Glomerular visceral epithelial cell (primary cell): ENCODE measurements at regions not wholly inside any gene's neighbourhood (a gene's known extent, or its start where the extent isn't known, plus 50 kb on each side); places are given as distances from the start of the nearest gene placed in this dataset.

Experiments
- DNase-seq: peaks from one replicate; pipeline ENCODE4 v3.0.0-alpha.2; 2016; ENCODE audit errors: extremely low spot score

DNA sequence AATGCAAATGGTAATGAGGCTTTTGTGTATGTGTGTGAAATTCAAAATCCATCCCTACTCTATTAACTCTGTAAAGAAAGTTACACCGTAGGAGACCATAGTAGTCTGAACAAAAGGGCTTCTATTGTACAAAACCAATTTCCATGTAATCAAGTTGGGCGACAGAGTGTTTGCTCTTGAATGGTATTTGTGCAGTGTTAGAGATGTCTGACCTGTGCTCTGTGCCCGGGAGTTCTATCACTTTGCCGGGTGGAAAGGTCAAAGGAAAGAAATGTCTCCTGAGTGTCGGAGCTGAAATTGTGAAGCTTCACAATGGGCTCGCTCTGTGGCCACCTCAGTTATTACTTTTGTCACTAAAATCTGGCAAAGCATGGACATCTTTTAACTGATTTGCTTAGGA, 312.0 kb downstream of the SAMD5 start:
- DNase-seq: no peak

DNA sequence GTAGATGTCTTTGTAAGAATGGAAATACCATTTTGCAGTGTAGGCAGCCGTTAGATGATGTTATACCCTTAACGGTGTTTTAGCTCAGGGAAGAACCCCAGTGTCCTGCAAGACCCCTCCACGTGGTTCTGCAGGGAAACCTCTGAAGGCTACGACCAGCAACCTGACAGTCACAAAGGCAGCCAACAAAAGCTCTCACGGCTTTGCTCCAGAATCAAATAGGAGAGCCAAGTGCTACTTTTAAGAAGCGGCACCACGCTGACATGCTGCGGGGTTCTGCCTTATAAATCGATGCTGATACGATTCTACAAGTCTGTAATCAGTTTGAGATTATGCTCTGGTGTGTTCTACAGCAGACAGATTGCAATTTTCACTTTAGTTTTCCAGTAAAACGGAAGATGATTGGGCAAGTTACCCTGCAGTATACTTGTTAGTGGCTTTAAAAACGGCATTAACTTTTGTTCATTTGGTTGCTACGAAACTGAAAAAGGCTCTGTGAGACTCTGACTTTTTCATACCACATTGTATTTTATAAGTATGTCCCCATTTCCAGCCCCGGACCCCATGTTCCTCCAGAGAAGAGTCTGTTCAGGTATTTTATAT, 312.9 kb downstream of the SAMD5 start:
- DNase-seq: no peak

DNA sequence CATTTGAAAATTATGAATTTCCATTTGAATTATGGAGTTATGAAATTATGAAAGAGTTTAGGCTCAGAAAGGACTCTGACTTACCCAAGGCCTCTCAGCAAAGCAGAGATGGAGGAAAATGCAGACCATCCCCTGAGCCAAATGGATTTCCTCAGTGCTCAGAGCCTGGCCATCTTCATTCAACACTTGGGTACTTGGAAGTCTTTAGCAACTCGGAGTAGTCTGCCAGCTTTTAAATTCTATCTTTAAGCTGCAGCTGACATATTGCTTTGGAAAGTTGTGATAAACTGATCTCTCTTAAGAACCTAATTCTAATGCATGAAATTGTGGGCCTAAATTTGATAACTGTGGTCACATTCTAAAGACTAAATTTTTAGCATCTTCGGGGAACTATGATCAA, 315.4 kb downstream of the SAMD5 start:
- no peak for DNase-seq

DNA sequence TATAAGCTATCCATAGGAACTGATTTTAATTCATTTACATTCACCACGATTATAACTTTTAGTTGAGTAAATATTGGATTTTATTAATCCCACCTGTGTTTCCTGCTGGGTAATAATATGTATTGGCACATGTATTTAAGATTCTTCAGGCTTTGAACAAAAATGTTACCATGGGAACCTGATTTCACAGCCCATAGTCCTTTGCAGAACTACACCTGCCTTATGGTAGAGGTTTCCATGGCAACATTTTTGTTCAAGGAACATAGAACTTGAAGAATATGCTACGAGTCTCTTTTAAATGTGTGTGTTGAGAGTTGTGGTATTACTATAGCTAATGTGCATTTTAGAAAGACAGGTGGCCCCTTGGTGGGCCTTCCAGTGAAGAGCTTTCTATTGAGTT, 317.4 kb downstream of the SAMD5 start:
- DNase-seq: no peak

DNA sequence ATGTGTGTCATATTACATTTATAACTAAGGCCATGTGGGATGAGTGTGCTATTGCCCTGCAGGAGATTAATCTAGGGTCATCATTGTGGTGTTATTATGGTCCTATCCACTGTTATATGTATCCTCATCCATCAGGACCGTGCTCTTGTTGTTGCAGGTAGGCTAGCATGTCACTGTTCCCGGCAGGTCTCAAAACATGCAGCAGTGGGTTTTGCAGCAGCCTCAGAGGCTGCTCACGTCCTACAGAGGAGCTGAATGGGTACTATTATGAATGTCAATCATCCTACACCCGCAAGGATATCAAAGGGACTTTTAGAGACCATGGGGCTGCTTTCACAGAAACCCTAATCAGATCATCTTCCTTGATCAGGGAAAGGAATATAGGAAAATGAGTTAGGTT, 318.2 kb downstream of the SAMD5 start:
- DNase-seq: no peak

DNA sequence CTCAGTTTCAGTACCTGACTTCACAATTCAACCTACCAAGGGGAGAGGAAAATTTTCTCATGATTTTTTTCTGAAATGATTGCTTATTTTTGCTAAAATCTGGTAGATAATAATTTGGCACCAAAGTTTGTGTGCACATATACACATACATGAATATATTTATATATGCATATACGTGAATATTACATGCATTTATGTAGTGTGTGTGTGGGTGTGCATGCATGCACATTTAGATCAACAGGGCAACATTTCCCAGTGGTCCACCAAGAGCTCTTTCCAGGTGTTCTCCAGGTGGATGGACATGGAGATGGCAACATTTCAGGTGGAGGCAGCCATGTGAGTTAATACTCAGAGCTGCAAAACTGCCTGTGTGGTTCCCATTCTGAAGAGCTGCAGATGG, 320.9 kb downstream of the SAMD5 start:
- no peak for DNase-seq

DNA sequence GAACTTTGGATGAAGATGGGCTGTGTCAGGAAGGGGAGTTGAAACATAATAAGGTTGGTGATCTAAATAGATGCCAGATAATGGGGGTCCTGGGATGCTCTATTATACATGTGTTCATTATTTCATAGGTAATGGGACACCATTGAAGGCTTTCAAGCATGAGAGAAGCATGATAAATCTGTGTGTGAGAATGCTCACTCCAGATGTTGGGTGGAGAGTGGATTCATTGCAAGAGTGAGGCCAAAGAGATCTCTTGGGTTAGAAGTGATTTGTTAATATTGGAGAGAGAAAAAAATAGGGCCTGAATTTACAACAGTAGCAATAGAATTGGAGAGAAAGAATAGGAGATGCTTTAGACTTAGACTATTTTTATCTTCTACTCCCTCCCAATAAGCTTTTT, 321.3 kb downstream of the SAMD5 start:
- DNase-seq: no peak

DNA sequence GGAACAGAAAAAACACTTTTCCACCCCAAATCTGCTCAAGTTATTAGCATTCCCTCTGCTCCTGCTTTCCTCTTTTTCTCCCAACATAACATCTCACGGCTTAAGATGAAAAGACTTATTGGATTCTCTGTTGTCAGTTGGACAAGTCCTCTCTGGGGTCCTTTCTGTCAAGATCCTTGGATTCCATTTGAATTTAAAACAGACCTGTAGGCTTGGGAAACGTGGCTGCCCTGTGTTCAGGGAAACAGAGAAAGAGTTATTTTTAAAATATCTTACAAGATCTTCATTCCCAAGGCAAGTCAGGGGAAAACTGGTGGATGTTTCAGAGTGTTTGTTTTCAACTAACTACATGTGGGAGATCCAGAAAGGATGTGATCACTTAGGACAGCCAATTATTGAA, 322.9 kb downstream of the SAMD5 start:
- no peak for DNase-seq

DNA sequence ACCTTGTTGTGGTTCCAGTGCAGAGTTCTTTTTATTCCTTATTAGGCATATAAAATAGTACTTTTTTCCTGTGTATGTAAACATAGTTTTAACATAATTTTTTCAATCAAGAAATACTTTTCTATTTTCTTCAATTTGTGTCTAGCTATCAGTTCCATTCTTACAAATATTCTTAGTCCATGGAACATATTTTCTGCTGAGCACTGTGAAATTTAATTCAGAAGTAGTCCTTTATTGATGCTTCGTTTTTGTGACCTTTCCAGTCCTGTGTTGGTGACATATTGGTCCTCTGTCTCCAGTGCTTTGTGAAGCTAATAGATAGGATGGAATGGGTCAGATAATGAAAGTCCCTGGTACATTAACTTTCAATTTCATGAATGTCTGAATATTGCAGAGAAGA, 325.1 kb downstream of the SAMD5 start:
- DNase-seq: no peak

DNA sequence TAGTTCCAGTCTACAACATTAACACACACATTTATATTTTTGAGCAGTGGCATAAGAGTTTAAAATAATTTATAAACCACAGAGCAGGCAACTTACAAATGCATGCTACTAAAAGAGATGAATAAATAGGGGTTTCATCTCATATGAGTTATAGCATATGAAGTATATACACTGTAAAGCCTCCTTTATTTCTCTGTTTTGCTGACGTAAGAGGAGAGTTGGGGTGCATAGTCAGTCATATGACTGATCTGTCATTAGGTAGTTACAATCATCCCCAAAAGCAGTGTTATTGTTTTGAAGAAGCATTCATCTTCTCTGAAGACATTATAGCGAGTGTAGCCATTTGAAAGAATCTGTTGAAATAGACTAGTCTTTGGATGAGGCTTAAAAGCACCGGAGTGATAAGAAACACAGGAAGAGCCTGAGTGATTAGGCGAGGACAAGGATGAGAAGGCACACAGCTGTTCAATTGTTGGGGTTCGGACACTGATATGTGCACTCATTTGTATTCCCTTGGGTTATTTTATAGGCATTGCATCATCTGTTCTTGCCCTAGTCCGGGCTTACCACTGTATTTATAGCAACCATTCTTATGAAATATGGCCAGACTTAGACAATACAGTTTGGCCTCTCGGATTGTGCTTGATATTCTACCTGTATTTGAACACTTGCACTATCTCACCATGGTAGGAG, 325.7 kb downstream of the SAMD5 start:
- no peak for DNase-seq

DNA sequence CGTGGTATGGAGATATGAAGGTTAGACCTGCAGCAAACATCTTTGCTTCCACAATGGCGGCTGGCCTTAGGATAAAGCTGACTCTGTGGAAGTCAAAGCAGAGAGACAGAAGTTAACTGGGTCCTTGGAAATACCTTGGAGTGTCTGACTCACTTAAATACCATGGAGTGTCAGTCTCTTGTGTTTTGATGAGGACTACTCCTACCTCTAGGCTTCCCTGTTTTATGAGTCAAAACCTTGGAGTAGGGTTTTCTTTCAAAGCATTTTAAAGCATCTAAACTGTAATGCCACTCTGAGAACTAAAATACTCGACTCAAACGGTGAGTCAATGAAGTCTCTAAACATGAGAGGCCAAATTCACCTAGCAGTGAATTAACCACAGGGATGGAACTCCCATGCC, 329.1 kb downstream of the SAMD5 start:
- no peak for DNase-seq

DNA sequence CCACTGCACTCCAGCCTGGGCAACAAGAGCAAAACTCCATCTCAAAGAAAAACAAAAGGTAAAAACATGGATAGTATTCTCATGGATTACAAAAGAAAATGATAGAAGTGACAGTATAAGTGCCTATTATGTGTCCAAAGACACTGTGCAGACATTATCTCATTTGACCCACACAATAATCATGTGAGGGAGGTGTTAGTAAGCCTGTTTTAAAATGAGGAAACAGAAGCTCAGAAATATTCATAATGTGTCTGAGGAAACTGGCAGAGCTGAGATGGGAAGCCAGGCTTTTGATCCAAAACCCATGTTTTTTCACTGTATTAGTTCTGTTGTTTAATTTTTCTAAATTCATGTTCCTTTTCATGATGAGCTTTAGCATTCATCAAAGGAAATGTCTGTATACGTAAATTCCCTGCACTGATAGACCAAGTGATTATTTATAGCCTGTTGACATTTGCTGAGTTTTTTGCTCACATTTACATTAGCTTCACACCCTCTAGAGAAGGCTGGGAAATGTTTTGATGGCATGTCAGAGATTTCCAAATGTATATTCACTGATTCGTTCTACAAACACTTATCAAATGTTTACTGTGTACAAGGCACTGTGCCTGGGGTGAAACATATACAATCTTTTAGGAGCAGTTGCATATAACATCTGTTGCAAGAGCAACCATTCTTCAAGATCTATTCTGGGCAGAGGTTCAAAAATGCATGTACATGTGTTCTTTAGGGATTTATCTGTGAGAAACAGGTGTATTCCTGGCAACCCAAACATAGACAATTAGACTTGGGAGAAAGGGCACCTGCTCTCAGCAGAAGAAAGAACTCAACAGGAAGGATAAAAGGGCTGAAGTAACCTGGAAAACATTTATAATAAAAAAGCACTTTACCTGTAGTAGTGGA, 331.5 kb downstream of the SAMD5 start:
- DNase-seq: no peak

DNA sequence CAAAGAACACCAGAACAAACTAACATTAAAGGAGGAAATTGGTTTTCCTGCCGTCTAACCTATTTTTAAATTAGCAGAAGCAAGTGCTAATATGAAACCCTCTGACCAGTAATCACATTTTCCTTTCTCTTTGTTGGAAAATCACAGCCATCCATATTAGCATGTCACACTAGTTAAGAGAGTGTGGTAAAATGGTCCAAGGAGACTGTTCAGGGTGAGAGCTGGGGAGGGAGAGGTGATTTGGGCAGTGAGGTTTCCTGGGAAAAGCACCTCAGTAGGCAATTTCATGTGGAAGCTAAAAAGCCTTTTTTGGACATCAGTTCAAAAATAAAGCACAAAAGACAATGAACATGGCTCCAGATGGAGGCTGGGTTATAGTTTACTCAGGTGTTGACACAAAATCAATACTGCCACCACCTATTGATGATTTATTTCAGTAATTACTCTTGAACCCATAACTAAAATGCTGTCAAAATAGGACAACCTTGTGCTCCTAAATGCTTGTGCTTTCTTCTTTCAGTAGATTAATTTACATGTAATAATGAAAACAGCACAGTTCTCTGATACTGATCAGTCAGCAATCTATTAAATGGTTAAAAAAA, 333.2 kb downstream of the SAMD5 start:
- no peak for DNase-seq

DNA sequence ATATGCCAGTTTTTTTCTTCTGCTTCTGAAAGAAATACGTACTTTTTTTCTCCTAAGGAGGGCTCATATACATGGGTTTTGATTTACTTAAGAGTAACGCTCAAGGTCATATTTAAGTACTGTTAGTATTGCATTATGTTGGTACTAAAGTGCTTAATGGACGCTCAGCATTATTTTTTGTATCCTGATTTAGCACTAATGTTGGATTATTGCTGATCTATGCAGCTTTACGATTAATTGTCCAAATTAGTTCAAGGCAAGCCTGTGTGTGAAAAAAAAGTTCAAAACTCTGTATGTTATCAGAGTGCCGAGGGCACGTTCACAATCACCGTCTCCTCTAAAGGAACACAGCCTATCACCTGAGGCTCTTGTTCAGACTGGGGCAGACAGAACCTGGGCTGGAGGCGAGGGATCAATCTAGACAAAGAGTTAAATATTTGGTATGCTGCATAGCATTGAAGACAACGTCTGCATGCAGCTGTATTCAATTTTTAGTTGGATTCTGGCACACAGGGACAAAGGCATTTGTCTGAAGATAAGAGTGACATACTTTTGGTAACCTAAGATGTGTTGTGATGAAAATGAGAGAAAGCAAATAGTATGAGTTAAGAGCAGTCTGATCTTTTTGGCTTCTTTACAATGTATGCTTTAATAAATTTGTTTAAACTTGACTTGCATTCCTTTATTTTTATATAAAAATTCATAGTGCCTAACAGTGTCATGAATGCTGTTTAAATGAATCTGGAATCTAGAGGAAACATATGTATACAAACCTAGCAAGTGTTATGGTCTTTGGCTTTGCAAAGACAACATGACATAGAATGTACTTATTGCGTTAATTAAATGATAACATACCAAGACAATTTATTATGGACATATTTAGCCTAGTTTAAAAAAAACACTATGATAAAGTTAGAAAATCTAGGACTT, 341.2 kb downstream of the SAMD5 start:
- DNase-seq: no peak

DNA sequence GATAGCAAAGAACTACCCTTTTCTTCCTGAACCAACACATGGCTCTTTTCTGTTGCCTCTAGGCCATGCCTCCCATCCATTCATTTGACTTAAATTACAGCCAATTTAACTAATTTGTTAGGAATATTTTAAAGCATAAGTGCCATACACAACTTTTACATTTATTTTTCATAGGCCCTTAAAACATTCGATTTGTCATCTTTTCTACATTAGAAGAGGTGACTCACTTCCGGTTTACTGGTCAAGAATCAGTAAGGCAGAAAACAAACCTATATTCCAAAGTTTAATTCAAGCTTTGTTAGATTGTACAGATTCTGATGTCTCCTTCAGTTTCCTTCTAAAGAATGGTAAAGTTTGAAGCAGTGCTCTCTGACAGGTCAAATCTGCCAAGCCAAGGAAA, 344.3 kb downstream of the SAMD5 start:
- DNase-seq: no peak

DNA sequence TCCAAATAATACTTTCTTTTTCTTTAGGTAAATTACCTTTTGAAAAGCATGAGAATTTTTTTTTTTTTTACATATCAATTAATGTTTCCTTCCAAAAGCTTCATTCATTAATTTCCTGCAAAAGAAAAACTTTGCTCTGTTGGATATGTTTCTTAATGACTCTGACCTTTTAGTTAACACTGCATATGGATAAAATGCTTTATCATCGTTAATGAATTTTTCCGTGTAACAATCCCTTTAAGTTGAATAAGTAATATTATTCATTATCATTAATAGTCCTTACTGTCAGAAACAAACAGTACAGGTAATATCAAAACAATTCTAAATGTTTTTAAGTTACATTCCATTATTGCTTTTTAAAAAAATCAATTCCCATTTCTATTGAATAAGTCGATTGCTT, 345.1 kb downstream of the SAMD5 start:
- DNase-seq: no peak

DNA sequence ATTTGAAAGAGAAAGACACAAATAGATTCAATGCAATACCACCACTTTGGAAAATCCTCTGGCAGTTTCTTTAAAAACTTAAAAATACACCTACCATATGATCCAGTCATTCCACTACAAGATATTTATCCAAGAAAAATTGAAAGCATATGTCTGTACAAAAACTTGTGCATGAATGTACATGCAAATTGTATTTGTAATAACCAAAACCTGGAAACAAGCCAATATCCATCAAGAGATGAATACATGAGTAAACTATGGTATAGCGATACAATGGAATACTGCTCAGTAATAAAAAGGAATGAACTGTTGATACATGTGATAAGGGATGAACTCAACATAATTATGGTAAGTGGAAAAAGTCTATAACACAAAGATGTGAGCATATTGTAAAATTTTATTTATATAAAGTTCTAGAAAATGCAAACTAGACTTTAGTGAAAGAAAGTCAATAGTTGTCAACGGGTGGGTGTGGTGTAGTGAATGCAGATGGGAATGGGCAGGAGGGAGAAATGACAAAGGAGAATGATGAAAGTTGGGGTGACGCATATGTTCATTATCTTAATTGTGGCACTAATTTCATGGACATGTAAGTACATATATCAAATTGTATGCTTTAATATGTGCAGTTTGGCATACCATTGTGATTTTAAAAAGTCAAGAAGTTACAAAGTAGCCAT, 347.5 kb downstream of the SAMD5 start:
- no peak for DNase-seq

DNA sequence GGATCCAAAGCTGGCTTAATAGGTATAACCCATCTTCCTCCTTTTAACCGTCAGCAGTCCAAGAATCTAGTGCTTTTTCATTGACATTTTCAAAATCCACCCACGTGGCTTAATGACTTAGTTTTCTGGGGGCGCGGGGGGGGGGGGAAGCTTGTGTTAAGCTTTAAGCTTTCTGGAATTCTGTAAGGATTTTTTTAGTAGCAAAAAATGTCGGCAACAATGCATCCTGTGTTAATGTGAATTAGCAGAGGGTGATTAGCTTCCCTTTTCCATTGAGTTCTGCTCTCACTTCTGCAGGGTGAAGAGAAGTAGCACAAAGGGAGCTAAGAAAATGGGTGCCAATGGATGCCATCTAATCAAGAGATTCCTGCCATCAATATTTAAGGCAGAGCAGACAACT, 348.2 kb downstream of the SAMD5 start:
- no peak for DNase-seq

DNA sequence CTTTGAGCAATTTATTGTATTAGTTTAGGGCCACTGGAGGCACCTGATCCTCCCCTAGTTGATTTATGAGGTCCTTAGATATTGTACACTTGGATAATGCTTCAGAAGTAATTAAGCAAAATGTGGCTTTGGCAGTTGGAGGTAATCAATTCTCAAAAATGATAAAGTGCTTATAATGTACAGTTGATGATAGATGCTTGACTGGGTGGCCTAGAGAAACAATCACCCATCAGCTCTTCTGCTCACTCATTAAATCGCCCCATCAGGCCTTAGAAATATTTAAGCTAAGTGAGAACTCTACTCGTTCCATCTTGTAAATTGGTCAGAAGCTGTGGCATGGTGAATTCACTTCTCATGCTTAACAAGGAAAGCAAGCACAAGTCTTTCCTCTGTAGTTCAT, 349.9 kb downstream of the SAMD5 start:
- no peak for DNase-seq

DNA sequence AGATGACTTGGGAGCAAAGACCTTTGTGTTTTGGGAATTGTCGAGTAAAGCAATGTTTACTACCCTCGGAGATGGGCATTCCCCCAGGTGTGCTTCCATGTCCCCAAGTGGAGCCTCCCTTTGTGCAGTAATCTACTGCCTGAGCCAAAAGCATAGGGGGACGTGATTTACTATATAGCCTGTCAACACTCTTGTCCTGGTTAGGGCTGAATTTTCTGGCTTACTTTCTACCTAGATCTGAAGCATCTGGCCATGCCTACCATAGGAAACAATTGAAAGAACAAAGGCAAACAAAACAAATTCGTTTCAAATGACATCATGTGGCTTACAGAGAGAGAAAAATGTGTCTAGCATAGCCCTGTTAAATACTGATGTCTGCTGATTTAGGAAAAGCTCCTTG, 350.6 kb downstream of the SAMD5 start:
- no peak for DNase-seq

DNA sequence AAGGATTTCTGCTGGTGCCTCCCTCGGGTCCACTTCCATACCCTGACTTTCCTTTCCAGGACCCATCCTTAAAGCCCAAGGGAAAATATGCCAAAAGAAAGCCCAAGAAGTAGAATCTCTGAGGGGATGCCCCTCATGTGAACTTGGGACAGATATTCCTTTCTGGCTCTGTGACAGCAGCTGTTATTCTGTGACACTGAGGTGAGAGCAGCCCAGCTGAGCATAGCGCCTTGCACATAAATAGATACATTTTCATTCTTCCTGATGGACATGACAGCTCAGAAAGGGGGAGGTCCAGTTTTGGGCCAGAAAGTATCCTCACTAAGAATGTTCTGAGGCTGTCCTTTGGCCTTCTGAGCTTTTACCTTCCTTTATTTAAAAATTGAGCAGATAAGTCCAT, 353.2 kb downstream of the SAMD5 start:
- DNase-seq: no peak
